Naive B cell (primary cell): ENCODE measurements at regions not wholly inside any gene's neighbourhood (a gene's known extent, or its start where the extent isn't known, plus 50 kb on each side); places are given as distances from the start of the nearest gene placed in this dataset.

Source experiments
- ATAC-seq, 2 donors: fragments of 150-1000 bp; cut with Tn5 transposase; 2 replicates each; pipeline ENCODE4 v1.10.0; 2021; ENCODE audit warnings: low read depth in 2 of 2, mild to moderate bottlenecking in 2 of 2, moderate library complexity in 2 of 2
- DNase-seq: peaks from one replicate; pipeline ENCODE4 v3.0.0; 2022
- H3K27ac Mint-ChIP-seq, 6 donors: one replicate each; pipeline ENCODE4 v1.8.0; 2020 to 2022; ENCODE audit warnings: mild to moderate bottlenecking in 6 of 6, mixed read lengths in 6 of 6, moderate library complexity in 5 of 6, inconsistent platforms in 2 of 6
- H3K27me3 Mint-ChIP-seq, 3 donors: one replicate each; pipeline ENCODE4 v1.8.0; 2021 to 2022; ENCODE audit warnings: mixed read lengths in 3 of 3, mild to moderate bottlenecking in 1 of 3
- H3K36me3 Mint-ChIP-seq, 2 donors: one replicate each; pipeline ENCODE4 v1.8.0; 2020 to 2022; ENCODE audit warnings: mixed read lengths in 2 of 2, inconsistent platforms in 1 of 2, mild to moderate bottlenecking in 1 of 2
- H3K4me1 Mint-ChIP-seq, 3 donors: one replicate each; pipeline ENCODE4 v1.8.0; 2020 to 2022; ENCODE audit warnings: mixed read lengths in 3 of 3, inconsistent platforms in 1 of 3, mild to moderate bottlenecking in 1 of 3, moderate library complexity in 1 of 3
- H3K4me3 Mint-ChIP-seq, 8 donors: one replicate each; pipeline ENCODE4 v1.8.0; 2020 to 2022; ENCODE audit warnings: mild to moderate bottlenecking in 8 of 8, mixed read lengths in 8 of 8, moderate library complexity in 8 of 8, inconsistent platforms in 2 of 8
- H3K9me3 Mint-ChIP-seq, 7 donors: one replicate each; pipeline ENCODE4 v1.8.0; 2020 to 2022; ENCODE audit warnings: mixed read lengths in 7 of 7, mild to moderate bottlenecking in 5 of 7, inconsistent platforms in 2 of 7, moderate library complexity in 1 of 7

GRCh38 chr6:95233879-95234278 is 343.5 kb upstream of the MANEA start:
- DNase-seq (no peak), ATAC-seq (no peak)
- H3K4me1 Mint-ChIP-seq, result no peaks in the 10 kb centered on the region
- no peak overlapping the region for H3K27ac Mint-ChIP-seq
- no peaks in the 10 kb centered on the region for H3K27me3 Mint-ChIP-seq
- H3K36me3 Mint-ChIP-seq, result no peaks in the 10 kb centered on the region
- no peaks in the 10 kb centered on the region for H3K9me3 Mint-ChIP-seq
- H3K4me3 Mint-ChIP-seq, result no peak overlapping the region

- Mint-ChIP-seq H3K9me3 (no peaks in the 10 kb centered on the region), H3K4me1 (no peaks in the 10 kb centered on the region), H3K27me3 (no peaks in the 10 kb centered on the region), H3K36me3 (no peaks in the 10 kb centered on the region), H3K27ac (no peak overlapping the region), H3K4me3 (no peak overlapping the region)
- no peak for ATAC-seq
- no peak for DNase-seq
Measured at GRCh38 chr6:95240514-95240913, 336.8 kb upstream of the MANEA start.

- H3K36me3 Mint-ChIP-seq, result no peaks in the 10 kb centered on the region
- H3K27ac Mint-ChIP-seq, result no peak overlapping the region
Measured at GRCh38 chr6:95242560-95242959, 334.8 kb upstream of the MANEA start.

GRCh38 chr6:95243053-95243452 is 334.3 kb upstream of the MANEA start:
- no peaks in the 10 kb centered on the region for H3K9me3 Mint-ChIP-seq
- H3K4me1 Mint-ChIP-seq, result no peaks in the 10 kb centered on the region
- DNase-seq, result no peak
- no peak overlapping the region for H3K27ac Mint-ChIP-seq
- H3K36me3 Mint-ChIP-seq, result no peaks in the 10 kb centered on the region
- no peaks in the 10 kb centered on the region for H3K27me3 Mint-ChIP-seq
- H3K4me3 Mint-ChIP-seq, result no peak overlapping the region
- ATAC-seq, result no peak

More at GRCh38 chr6:95242560-95242959, 334.8 kb upstream of the MANEA start:
- no peaks in the 10 kb centered on the region for H3K27me3 Mint-ChIP-seq
- no peaks in the 10 kb centered on the region for H3K4me1 Mint-ChIP-seq
- DNase-seq (no peak), ATAC-seq (no peak)
- H3K4me3 Mint-ChIP-seq, result no peak overlapping the region
- H3K9me3 Mint-ChIP-seq, result no peaks in the 10 kb centered on the region

GRCh38 chr6:95244751-95245150 is 332.6 kb upstream of the MANEA start:
- Mint-ChIP-seq H3K27me3 (no peaks in the 10 kb centered on the region), H3K4me3 (no peak overlapping the region), H3K36me3 (no peaks in the 10 kb centered on the region), H3K27ac (no peak overlapping the region), H3K4me1 (no peaks in the 10 kb centered on the region), H3K9me3 (no peaks in the 10 kb centered on the region)
- ATAC-seq (no peak), DNase-seq (no peak)

- Mint-ChIP-seq H3K4me3 (no peak overlapping the region), H3K36me3 (no peaks in the 10 kb centered on the region), H3K27me3 (no peaks in the 10 kb centered on the region), H3K9me3 (no peaks in the 10 kb centered on the region), H3K4me1 (no peaks in the 10 kb centered on the region), H3K27ac (no peak overlapping the region)
- ATAC-seq (no peak), DNase-seq (no peak)
Measured at GRCh38 chr6:95248499-95248898, 328.8 kb upstream of the MANEA start.

GRCh38 chr6:95249175-95249574 is 328.2 kb upstream of the MANEA start:
- no peak overlapping the region for H3K4me3 Mint-ChIP-seq
- H3K27ac Mint-ChIP-seq, result no peak overlapping the region
- no peaks in the 10 kb centered on the region for H3K36me3 Mint-ChIP-seq
- no peaks in the 10 kb centered on the region for H3K4me1 Mint-ChIP-seq
- DNase-seq (no peak), ATAC-seq (no peak)
- H3K9me3 Mint-ChIP-seq, result no peaks in the 10 kb centered on the region
- no peaks in the 10 kb centered on the region for H3K27me3 Mint-ChIP-seq

- H3K27me3 Mint-ChIP-seq, result no peaks in the 10 kb centered on the region
- H3K4me3 Mint-ChIP-seq, result no peak overlapping the region
- no peak for DNase-seq
- H3K4me1 Mint-ChIP-seq, result no peaks in the 10 kb centered on the region
- no peaks in the 10 kb centered on the region for H3K9me3 Mint-ChIP-seq
- H3K27ac Mint-ChIP-seq, result no peak overlapping the region
- no peaks in the 10 kb centered on the region for H3K36me3 Mint-ChIP-seq
- no peak for ATAC-seq
Measured at GRCh38 chr6:95249661-95250060, 327.7 kb upstream of the MANEA start.

GRCh38 chr6:95263840-95264239 is 313.5 kb upstream of the MANEA start:
- Mint-ChIP-seq H3K27ac (no peak overlapping the region), H3K27me3 (no peaks in the 10 kb centered on the region), H3K9me3 (peaks cover 0 to 3% (median 0%) of the 10 kb centered on the region in 7 donors), H3K4me1 (no peaks in the 10 kb centered on the region), H3K4me3 (no peak overlapping the region), H3K36me3 (no peaks in the 10 kb centered on the region)
- DNase-seq (no peak), ATAC-seq (no peak)

GRCh38 chr6:95266537-95267258 is 310.6 kb upstream of the MANEA start:
- no peak overlapping the region for H3K27ac Mint-ChIP-seq
- H3K36me3 Mint-ChIP-seq, result no peaks in the 10 kb centered on the region
- H3K27me3 Mint-ChIP-seq, result no peaks in the 10 kb centered on the region
- H3K4me1 Mint-ChIP-seq, result no peaks in the 10 kb centered on the region
- H3K9me3 Mint-ChIP-seq, result peaks cover 0 to 3% (median 0%) of the 10 kb centered on the region in 7 donors
- ATAC-seq, result no peak
- no peak for DNase-seq
- no peak overlapping the region for H3K4me3 Mint-ChIP-seq

GRCh38 chr6:95274686-95275235 is 302.6 kb upstream of the MANEA start:
- ATAC-seq (no peak), DNase-seq (no peak)
- Mint-ChIP-seq H3K27ac (no peak overlapping the region), H3K4me3 (no peak overlapping the region), H3K27me3 (no peaks in the 10 kb centered on the region), H3K36me3 (no peaks in the 10 kb centered on the region), H3K9me3 (no peaks in the 10 kb centered on the region), H3K4me1 (no peaks in the 10 kb centered on the region)

- Mint-ChIP-seq H3K9me3 (no peaks in the 10 kb centered on the region), H3K27ac (no peak overlapping the region)
Measured at GRCh38 chr6:95279616-95280015, 297.7 kb upstream of the MANEA start.

GRCh38 chr6:95280686-95281273 is 296.6 kb upstream of the MANEA start:
- Mint-ChIP-seq H3K27me3 (no peaks in the 10 kb centered on the region), H3K9me3 (no peaks in the 10 kb centered on the region), H3K4me1 (no peaks in the 10 kb centered on the region), H3K36me3 (no peaks in the 10 kb centered on the region), H3K4me3 (no peak overlapping the region), H3K27ac (no peak overlapping the region)
- no peak for DNase-seq
- no peak for ATAC-seq

More at GRCh38 chr6:95279616-95280015, 297.7 kb upstream of the MANEA start:
- no peak overlapping the region for H3K4me3 Mint-ChIP-seq
- no peaks in the 10 kb centered on the region for H3K4me1 Mint-ChIP-seq
- ATAC-seq (no peak), DNase-seq (no peak)
- no peaks in the 10 kb centered on the region for H3K27me3 Mint-ChIP-seq
- no peaks in the 10 kb centered on the region for H3K36me3 Mint-ChIP-seq

GRCh38 chr6:95285881-95286280 is 291.5 kb upstream of the MANEA start:
- no peaks in the 10 kb centered on the region for H3K9me3 Mint-ChIP-seq
- no peak for ATAC-seq
- DNase-seq, result no peak

More at GRCh38 chr6:95285881-95286280, 291.5 kb upstream of the MANEA start:
- Mint-ChIP-seq H3K27me3 (no peaks in the 10 kb centered on the region), H3K4me1 (no peaks in the 10 kb centered on the region), H3K27ac (no peak overlapping the region), H3K4me3 (no peak overlapping the region), H3K36me3 (no peaks in the 10 kb centered on the region)
